ENCODE measurements at regions not wholly inside any gene's neighbourhood (a gene's known extent, or its start where the extent isn't known, plus 50 kb on each side); places are given as distances from the start of the nearest gene placed in this dataset.

DNA sequence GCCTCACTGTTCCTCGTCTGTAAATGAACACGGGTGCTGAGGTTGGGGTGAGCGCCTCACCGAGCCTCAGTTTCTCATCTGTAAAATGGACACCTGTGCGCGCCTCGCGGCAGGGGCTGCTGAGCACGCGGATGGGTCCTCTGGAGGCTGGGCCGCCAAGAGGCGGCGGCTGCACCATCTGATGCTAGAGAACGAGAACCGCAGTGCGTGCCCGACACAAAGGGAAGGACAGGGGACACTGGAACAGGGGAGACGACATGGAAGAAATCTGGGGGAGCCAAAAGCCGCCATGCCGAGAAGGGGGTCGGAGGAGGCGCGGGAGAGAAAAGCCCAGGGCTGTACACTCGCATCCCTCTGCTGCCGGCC lies 118.7 kb upstream of the ZNF516 start:
- no peak overlapping the region for H3K56ac ChIP-seq (ENCODE audit: extremely low read depth, insufficient read depth, low read length)
- H3K9ac ChIP-seq (ENCODE audit: low read depth, low read length), result no peak overlapping the region
- BruUV-seq (replicated peaks), result no TSS peak
- no peak overlapping the region for H2AFZ ChIP-seq (replicated peaks; ENCODE audit: low read length, poor library complexity)
- POLR2A ChIA-PET (ENCODE audit: unreplicated experiment), result no interaction called here
- H3K23ac ChIP-seq (ENCODE audit: low read depth, low read length), result no peak overlapping the region
- no peak overlapping the region for H2AK5ac ChIP-seq (ENCODE audit: low read depth, low read length)
- H3K4me1 ChIP-seq (ENCODE audit: control insufficient read depth, insufficient read depth, low read length), result no peaks in the 10 kb centered on the region
- 93% methylated on average over 15 of the region's 25 CpGs; no CpG with 5 or more reads in 1 of the 2 experiments for WGBS, 2 experiments (ENCODE audit: extremely low coverage in 2 of 2, insufficient read length in 1 of 2)
- CTCF ChIA-PET, result no interaction called here
- H3K79me1 ChIP-seq (ENCODE audit: low read depth in 1 of 2, low read length in 2 of 2), result no peaks in the 10 kb centered on the region
- intact Hi-C loops (cut with micrococcal nuclease) (no loop called here), in situ Hi-C loops (cut with MboI; ENCODE audit: low sequenced_read_pairs) (no loop called here), dilution Hi-C loops (cut with HindIII; ENCODE audit: low sequenced_read_pairs, unreplicated experiment) (no loop called here)
- no peak overlapping the region for H4K8ac ChIP-seq (ENCODE audit: low read depth in 2 of 2, low read length in 2 of 2)
- TF ChIP-seq BHLHE40 (IDR thresholded peaks at IDR 0.05; ENCODE audit: low read depth, low read length) (no peak), RCOR1 (IDR thresholded peaks at IDR 0.05; ENCODE audit: insufficient replicate concordance, low read length) (no peak), NFE2L2 (IDR thresholded peaks at IDR 0.05; ENCODE audit: low read depth, low read length) (no peak), MAZ (IDR thresholded peaks at IDR 0.05; ENCODE audit: borderline replicate concordance, low read depth, low read length) (no peak), SMC3 (IDR thresholded peaks at IDR 0.05; ENCODE audit: low read depth, low read length) (no peak), MXI1 (IDR thresholded peaks at IDR 0.05; ENCODE audit: borderline replicate concordance, low read depth, low read length) (no peak), RAD21 (IDR thresholded peaks at IDR 0.05; ENCODE audit: low read length) (no peak), POLR2A (IDR thresholded peaks at IDR 0.05; ENCODE audit: low read depth, low read length) (no peak), CHD1 (IDR thresholded peaks at IDR 0.05; ENCODE audit: low read depth, low read length) (no peak), RFX5 (IDR thresholded peaks at IDR 0.05; ENCODE audit: low read depth, low read length) (no peak), FOS (IDR thresholded peaks at IDR 0.05; ENCODE audit: low read depth, low read length) (no peak), CEBPB (IDR thresholded peaks at IDR 0.05; ENCODE audit: low read depth, low read length) (no peak), MAFK (IDR thresholded peaks at IDR 0.05; ENCODE audit: low read depth, low read length) (no peak)
- TF ChIP-seq, protein P1, sequence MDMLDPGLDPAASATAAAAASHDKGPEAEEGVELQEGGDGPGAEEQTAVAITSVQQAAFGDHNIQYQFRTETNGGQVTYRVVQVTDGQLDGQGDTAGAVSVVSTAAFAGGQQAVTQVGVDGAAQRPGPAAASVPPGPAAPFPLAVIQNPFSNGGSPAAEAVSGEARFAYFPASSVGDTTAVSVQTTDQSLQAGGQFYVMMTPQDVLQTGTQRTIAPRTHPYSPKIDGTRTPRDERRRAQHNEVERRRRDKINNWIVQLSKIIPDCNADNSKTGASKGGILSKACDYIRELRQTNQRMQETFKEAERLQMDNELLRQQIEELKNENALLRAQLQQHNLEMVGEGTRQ (IDR thresholded peaks at IDR 0.05; ENCODE audit: low read depth, low read length), result no peak
- TF ChIP-seq, protein P2, sequence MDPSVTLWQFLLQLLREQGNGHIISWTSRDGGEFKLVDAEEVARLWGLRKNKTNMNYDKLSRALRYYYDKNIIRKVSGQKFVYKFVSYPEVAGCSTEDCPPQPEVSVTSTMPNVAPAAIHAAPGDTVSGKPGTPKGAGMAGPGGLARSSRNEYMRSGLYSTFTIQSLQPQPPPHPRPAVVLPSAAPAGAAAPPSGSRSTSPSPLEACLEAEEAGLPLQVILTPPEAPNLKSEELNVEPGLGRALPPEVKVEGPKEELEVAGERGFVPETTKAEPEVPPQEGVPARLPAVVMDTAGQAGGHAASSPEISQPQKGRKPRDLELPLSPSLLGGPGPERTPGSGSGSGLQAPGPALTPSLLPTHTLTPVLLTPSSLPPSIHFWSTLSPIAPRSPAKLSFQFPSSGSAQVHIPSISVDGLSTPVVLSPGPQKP (IDR thresholded peaks at IDR 0.05; ENCODE audit: borderline replicate concordance, low read depth, low read length), result no peak
- TF ChIP-seq, protein P3, sequence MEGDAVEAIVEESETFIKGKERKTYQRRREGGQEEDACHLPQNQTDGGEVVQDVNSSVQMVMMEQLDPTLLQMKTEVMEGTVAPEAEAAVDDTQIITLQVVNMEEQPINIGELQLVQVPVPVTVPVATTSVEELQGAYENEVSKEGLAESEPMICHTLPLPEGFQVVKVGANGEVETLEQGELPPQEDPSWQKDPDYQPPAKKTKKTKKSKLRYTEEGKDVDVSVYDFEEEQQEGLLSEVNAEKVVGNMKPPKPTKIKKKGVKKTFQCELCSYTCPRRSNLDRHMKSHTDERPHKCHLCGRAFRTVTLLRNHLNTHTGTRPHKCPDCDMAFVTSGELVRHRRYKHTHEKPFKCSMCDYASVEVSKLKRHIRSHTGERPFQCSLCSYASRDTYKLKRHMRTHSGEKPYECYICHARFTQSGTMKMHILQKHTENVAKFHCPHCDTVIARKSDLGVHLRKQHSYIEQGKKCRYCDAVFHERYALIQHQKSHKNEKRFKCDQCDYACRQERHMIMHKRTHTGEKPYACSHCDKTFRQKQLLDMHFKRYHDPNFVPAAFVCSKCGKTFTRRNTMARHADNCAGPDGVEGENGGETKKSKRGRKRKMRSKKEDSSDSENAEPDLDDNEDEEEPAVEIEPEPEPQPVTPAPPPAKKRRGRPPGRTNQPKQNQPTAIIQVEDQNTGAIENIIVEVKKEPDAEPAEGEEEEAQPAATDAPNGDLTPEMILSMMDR (conservative IDR thresholded peaks at IDR 0.05; ENCODE audit: low read depth, low read length), result no peak
- H3K4ac ChIP-seq (ENCODE audit: low read depth, low read length), result no peak overlapping the region
- H3K27me3 ChIP-seq (ENCODE audit: control insufficient read depth, insufficient read depth, low read length), result no peaks in the 10 kb centered on the region
- no peak for ATAC-seq (ENCODE audit: low read depth)
- no peak for DNase-seq
- H3K9me3 ChIP-seq (ENCODE audit: control insufficient read depth, insufficient read depth, low read length), result no peaks in the 10 kb centered on the region
- H2BK120ac ChIP-seq (ENCODE audit: low read depth, low read length), result no peak overlapping the region
- H3K18ac ChIP-seq (ENCODE audit: low read depth, low read length), result no peak overlapping the region
- H2BK15ac ChIP-seq (ENCODE audit: low read depth, low read length), result no peak overlapping the region
- no peaks in the 10 kb centered on the region for H3K36me3 ChIP-seq (ENCODE audit: control insufficient read depth, insufficient read depth, low read length)
- H4K91ac ChIP-seq (ENCODE audit: insufficient read depth, low read depth, low read length), result no peak overlapping the region
- H3K4me3 ChIP-seq (ENCODE audit: insufficient read depth, low read depth, low read length), result no peak overlapping the region
- no peak overlapping the region for H3K4me2 ChIP-seq (ENCODE audit: low read depth, low read length)
- no peak overlapping the region for H3K27ac ChIP-seq (ENCODE audit: insufficient read depth, low read length)
- no peak overlapping the region for H2BK5ac ChIP-seq (ENCODE audit: low read depth, low read length, poor library complexity, severe bottlenecking)
- no peak overlapping the region for H4K5ac ChIP-seq (ENCODE audit: low read depth, low read length)
- H2AK9ac ChIP-seq (replicated peaks; ENCODE audit: low read depth, low read length, poor library complexity), result no peak overlapping the region
- no peaks in the 10 kb centered on the region for H3K9me1 ChIP-seq (ENCODE audit: insufficient read depth, low read length)
- H4K20me1 ChIP-seq (ENCODE audit: insufficient read depth, low read length), result no peaks in the 10 kb centered on the region
- H2BK20ac ChIP-seq (ENCODE audit: low read depth, low read length), result no peak overlapping the region
- H3K14ac ChIP-seq (replicated peaks; ENCODE audit: low read depth, low read length), result no peak overlapping the region

Data from IMR-90 (cell line).